GM23248 (cell line): ENCODE measurements at regions not wholly inside any gene's neighbourhood (a gene's known extent, or its start where the extent isn't known, plus 50 kb on each side); places are given as distances from the start of the nearest gene placed in this dataset.

Experiments
- DNase-seq: peaks from one replicate; pipeline ENCODE4 v3.0.0-alpha.2; 2015
- H2AFZ ChIP-seq: fragments of 200-600 bp; sonication (generic); 2 replicates; pipeline ENCODE4 v1.6.1; 2016; ENCODE audit warnings: antibody characterized with exemption
- H3F3A ChIP-seq: fragments of 200-600 bp; sonication (generic); 2 replicates; pipeline ENCODE4 v1.6.1; 2016; ENCODE audit warnings: mild to moderate bottlenecking, antibody characterized with exemption, mixed run types; ENCODE audit not compliant: insufficient read depth
- H3K27ac ChIP-seq: fragments of 200-600 bp; sonication (generic); 2 replicates; pipeline ENCODE4 v1.5.1; 2016; ENCODE audit warnings: mild to moderate bottlenecking
- H3K27me3 ChIP-seq: fragments of 200-600 bp; sonication (generic); replicated peaks from 2 replicates; pipeline ENCODE4 v1.6.1; 2016; ENCODE audit warnings: mild to moderate bottlenecking; ENCODE audit not compliant: insufficient read depth
- H3K36me3 ChIP-seq: fragments of 200-600 bp; sonication (generic); 2 replicates; pipeline ENCODE4 v1.6.1; 2016; ENCODE audit warnings: low read depth, mild to moderate bottlenecking
- H3K4me1 ChIP-seq: fragments of 200-600 bp; sonication (generic); 2 replicates; pipeline ENCODE4 v1.6.1; 2016; ENCODE audit warnings: mild to moderate bottlenecking; ENCODE audit not compliant: insufficient read depth
- H3K4me2 ChIP-seq: fragments of 200-600 bp; sonication (generic); one replicate; pipeline ENCODE4 v1.6.1; 2016; ENCODE audit warnings: mild to moderate bottlenecking; ENCODE audit not compliant: unreplicated experiment
- H3K4me3 ChIP-seq: fragments of 200-600 bp; sonication (generic); 2 replicates; pipeline ENCODE4 v1.5.1; 2016; ENCODE audit warnings: mild to moderate bottlenecking
- H3K79me2 ChIP-seq: fragments of 200-600 bp; sonication (generic); 2 replicates; pipeline ENCODE4 v1.6.1; 2016; ENCODE audit warnings: mild to moderate bottlenecking; ENCODE audit not compliant: insufficient read depth
- H3K9ac ChIP-seq: fragments of 200-600 bp; sonication (generic); 2 replicates; pipeline ENCODE4 v1.6.1; 2016; ENCODE audit warnings: mild to moderate bottlenecking
- H3K9me2 ChIP-seq: fragments of 200-600 bp; sonication (generic); 2 replicates; pipeline ENCODE4 v1.6.1; 2016; ENCODE audit warnings: mixed run types, mild to moderate bottlenecking, moderate library complexity; ENCODE audit not compliant: insufficient read depth
- H3K9me3 ChIP-seq: fragments of 200-600 bp; sonication (generic); one replicate; pipeline ENCODE4 v1.6.1; 2017; ENCODE audit warnings: low read depth
- H4K20me1 ChIP-seq: fragments of 200-600 bp; sonication (generic); 2 replicates; pipeline ENCODE4 v1.6.0; 2016; ENCODE audit not compliant: insufficient read depth
- EZH2 ChIP-seq: fragments of 200-600 bp; sonication (generic); IDR thresholded peaks from 2 replicates; pipeline ENCODE4 v1.6.1; 2018; ENCODE audit warnings: antibody characterized with exemption, mild to moderate bottlenecking; ENCODE audit not compliant: insufficient read depth, poor library complexity, severe bottlenecking
- EZH2phosphoT487 ChIP-seq: fragments of 200-600 bp; sonication (generic); IDR thresholded peaks from 2 replicates; pipeline ENCODE4 v1.6.1; 2018; ENCODE audit warnings: antibody characterized with exemption, moderate library complexity, mild to moderate bottlenecking, low read depth; ENCODE audit not compliant: insufficient read depth
- WGBS, 2 experiments: methylation state at CpG; one replicate each; pipeline ENCODE4 v1.1.6; 2015 to 2017; ENCODE audit warnings: low lambda C conversion rate in 2 of 2, low coverage in 1 of 2; ENCODE audit errors: missing lambda C conversion rate in 2 of 2; 5-methylcytosine and 5-hydroxymethylcytosine counted together
- in situ Hi-C: fragments of 300-500 bp; cut with MboI; formaldehyde crosslinking; loops from 2 replicates; pipeline ENCODE4 v1.15.0; 2020

DNA sequence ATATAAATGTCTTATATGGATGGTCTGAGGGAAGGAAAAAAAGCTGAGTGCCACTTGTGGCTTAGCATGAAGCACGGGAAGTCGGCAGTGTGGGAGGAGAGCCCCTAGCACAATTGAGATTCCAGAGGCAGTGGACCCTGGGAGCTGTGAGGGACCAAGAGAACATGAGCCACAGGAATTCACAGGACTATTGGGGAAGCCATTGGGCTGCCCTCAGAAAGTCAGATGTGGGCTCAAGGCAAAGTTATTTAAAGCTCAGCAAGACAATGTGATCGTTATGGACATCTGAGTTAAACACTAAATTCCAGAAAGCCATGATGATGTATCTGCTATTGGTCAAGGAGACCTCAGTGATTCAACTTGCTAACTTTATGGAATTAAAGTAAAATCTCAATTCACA is 380.8 kb upstream of the IL12A start:
- DNase-seq, result no peak
- H3K9me2 ChIP-seq, result no peaks in the 10 kb centered on the region

DNA sequence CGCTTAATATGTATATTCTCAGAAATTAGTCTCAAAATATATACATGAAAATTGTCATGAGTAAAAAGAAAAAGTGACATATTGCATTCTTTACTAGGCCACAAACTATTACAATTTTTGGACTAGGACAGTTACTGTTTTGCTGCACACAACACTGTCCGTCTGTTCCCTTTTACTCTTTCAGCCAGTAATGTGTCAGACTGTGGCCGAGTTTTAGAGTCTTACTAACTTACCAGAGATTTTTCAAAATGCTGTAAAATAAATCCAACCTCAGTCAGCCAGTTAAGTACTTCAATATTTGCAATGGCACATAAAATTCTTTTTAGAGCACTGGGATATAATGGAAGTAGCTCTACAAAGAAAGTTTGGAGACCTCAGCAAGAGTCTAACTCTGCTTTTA is 380.3 kb upstream of the IL12A start:
- Histone ChIP-seq H3K4me2 (no peak overlapping the region), H3K9me2 (no peaks in the 10 kb centered on the region), H3K4me1 (peaks cover 8% of the 10 kb centered on the region; the same call in 1 of the 2 replicates), H3K9ac (no peak overlapping the region), H3K4me3 (no peak overlapping the region), H4K20me1 (no peaks in the 10 kb centered on the region), H3K27ac (no peak overlapping the region), H3K79me2 (no peaks in the 10 kb centered on the region), H3K27me3 (no peaks in the 10 kb centered on the region), H3K36me3 (no peaks in the 10 kb centered on the region), H3K9me3 (no peaks in the 10 kb centered on the region), H2AFZ (no peak overlapping the region), H3F3A (no peaks in the 10 kb centered on the region)
- TF ChIP-seq EZH2phosphoT487, result no peak
- TF ChIP-seq EZH2, result no peak
- in situ Hi-C loops, result loop anchor here (25.0 kb wide), 1 partner anchor 404 kb away; no protein-coding TSS in a partner anchor
- no peak for DNase-seq
- 65 to 67% methylated on average over 3 of the region's 3 CpGs for WGBS, 2 experiments

More for the DNA sequence above, 380.8 kb upstream of the IL12A start:
- H3K4me1 ChIP-seq, result peaks cover 8% of the 10 kb centered on the region; the same call in 1 of the 2 replicates
- H3K27me3 ChIP-seq, result no peaks in the 10 kb centered on the region
- no peak overlapping the region for H3K4me2 ChIP-seq
- no peak overlapping the region for H3K9ac ChIP-seq
- no peak overlapping the region for H3K27ac ChIP-seq
- in situ Hi-C loops, result loop anchor here (25.0 kb wide), 1 partner anchor 404 kb away; no protein-coding TSS in a partner anchor
- no peaks in the 10 kb centered on the region for H3K79me2 ChIP-seq
- no peaks in the 10 kb centered on the region for H3K36me3 ChIP-seq
- 86 to 95% methylated on average over 3 of the region's 3 CpGs for WGBS, 2 experiments
- H3F3A ChIP-seq, result no peaks in the 10 kb centered on the region
- TF ChIP-seq EZH2phosphoT487 (no peak), EZH2 (no peak)
- H4K20me1 ChIP-seq, result no peaks in the 10 kb centered on the region
- H2AFZ ChIP-seq, result no peak overlapping the region
- no peaks in the 10 kb centered on the region for H3K9me3 ChIP-seq
- no peak overlapping the region for H3K4me3 ChIP-seq

DNA sequence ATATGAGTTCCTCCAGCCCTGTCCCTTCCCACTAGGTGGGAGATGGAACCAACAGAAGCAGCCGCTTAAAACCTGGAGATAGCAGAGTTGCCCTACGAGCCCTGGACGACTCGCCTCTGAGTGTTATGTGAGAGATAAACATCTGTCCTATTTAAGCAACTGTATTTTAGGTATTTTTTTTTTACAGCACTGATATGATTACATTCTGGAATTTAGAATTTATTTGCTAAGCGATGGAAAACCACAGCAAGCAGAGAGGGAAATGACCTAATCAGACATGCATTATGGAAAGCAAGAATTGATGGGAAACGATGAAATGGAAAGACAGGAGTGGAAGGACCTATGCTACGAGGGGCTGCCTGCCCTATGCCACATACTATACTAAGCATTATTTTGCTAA is 379.0 kb upstream of the IL12A start:
- no peak overlapping the region for H2AFZ ChIP-seq
- no peak overlapping the region for H3K4me3 ChIP-seq
- in situ Hi-C loops, result loop anchor here (10.0 to 25.0 kb wide), 2 partner anchors 195 to 403 kb away; no protein-coding TSS in a partner anchor
- H3K79me2 ChIP-seq, result no peaks in the 10 kb centered on the region
- no peak overlapping the region for H3K27ac ChIP-seq
- TF ChIP-seq EZH2, result no peak
- DNase-seq, result no peak
- H4K20me1 ChIP-seq, result no peaks in the 10 kb centered on the region
- H3K9me3 ChIP-seq, result no peaks in the 10 kb centered on the region
- no peaks in the 10 kb centered on the region for H3K9me2 ChIP-seq
- no peaks in the 10 kb centered on the region for H3K27me3 ChIP-seq
- H3K36me3 ChIP-seq, result no peaks in the 10 kb centered on the region
- no peaks in the 10 kb centered on the region for H3F3A ChIP-seq
- H3K9ac ChIP-seq, result no peak overlapping the region
- no peak overlapping the region for H3K4me2 ChIP-seq
- H3K4me1 ChIP-seq, result no peaks in the 10 kb centered on the region
- 90 to 94% methylated on average over 7 of the region's 7 CpGs for WGBS, 2 experiments

DNA sequence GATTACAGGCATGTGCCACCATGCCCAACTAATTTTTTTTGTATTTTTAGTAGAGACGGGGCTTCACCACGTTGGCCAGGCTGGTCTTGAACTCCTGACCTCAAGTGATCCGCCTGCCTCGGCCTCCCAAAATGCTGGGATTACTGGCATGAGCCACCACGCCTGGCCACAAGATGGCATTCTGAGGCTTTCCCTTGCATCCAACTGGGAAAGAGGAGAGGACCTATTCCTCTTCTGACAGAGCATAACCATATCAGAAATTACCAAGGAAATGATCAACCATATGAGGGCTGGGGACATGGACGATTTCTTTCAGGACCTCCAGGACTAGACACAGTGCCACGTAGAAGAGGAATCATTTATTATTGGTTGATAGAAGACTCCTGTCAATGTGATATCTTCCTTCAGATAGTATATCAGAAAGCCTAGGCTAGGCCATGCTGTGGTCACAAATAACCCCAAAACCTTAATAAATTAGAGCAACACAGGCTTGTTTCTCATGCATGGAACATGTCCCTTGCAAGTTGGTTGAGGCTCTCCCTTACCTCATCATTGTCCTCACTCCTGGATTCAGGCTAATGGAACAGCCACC is 372.3 kb upstream of the IL12A start:
- peak; percentile 75 for DNase-seq
- WGBS, 2 experiments, result 16% methylated on average over 7 of the region's 7 CpGs

More for the DNA sequence above, 372.3 kb upstream of the IL12A start:
- TF ChIP-seq EZH2phosphoT487 (no peak), EZH2 (no peak)
- no peak overlapping the region for H2AFZ ChIP-seq
- H3K79me2 ChIP-seq, result no peaks in the 10 kb centered on the region
- no peaks in the 10 kb centered on the region for H3K9me2 ChIP-seq
- no peaks in the 10 kb centered on the region for H3K9me3 ChIP-seq
- no peak overlapping the region for H3K9ac ChIP-seq
- peaks cover 21% of the 10 kb centered on the region for H3K4me1 ChIP-seq
- no peak overlapping the region for H3K4me2 ChIP-seq
- in situ Hi-C loops, result loop anchor here (10.0 to 25.0 kb wide), 2 partner anchors 188 to 396 kb away; no protein-coding TSS in a partner anchor
- no peaks in the 10 kb centered on the region for H4K20me1 ChIP-seq
- peaks cover 15% of the 10 kb centered on the region; the same call in 1 of the 2 replicates for H3F3A ChIP-seq
- H3K4me3 ChIP-seq, result no peak overlapping the region
- no peaks in the 10 kb centered on the region for H3K36me3 ChIP-seq
- H3K27ac ChIP-seq, result no peak overlapping the region
- H3K27me3 ChIP-seq, result no peaks in the 10 kb centered on the region
